Mesothelial cell of epicardium (in vitro differentiated cells): ENCODE measurements at regions not wholly inside any gene's neighbourhood (a gene's known extent, or its start where the extent isn't known, plus 50 kb on each side); places are given as distances from the start of the nearest gene placed in this dataset.

Experiments used
- DNase-seq, 2 experiments: peaks; one replicate each; pipeline ENCODE4 v3.0.0; 2021; ENCODE audit warnings: low spot score in 2 of 2; ENCODE audit not compliant: unreplicated experiment in 2 of 2
- H3K27ac Mint-ChIP-seq: 2 replicates; pipeline ENCODE4 v1.8.0; 2021; ENCODE audit warnings: mixed read lengths
- H3K27me3 Mint-ChIP-seq: 2 replicates; pipeline ENCODE4 v1.8.0; 2021; ENCODE audit warnings: low read depth, mixed read lengths
- H3K36me3 Mint-ChIP-seq: 2 replicates; pipeline ENCODE4 v1.8.0; 2021; ENCODE audit warnings: mixed read lengths
- H3K4me1 Mint-ChIP-seq: 2 replicates; pipeline ENCODE4 v1.8.0; 2021; ENCODE audit warnings: mixed read lengths
- H3K4me3 Mint-ChIP-seq: 2 replicates; pipeline ENCODE4 v1.8.0; 2021; ENCODE audit warnings: mild to moderate bottlenecking, moderate library complexity, mixed read lengths
- H3K9me3 Mint-ChIP-seq: 2 replicates; pipeline ENCODE4 v1.8.0; 2021; ENCODE audit warnings: mixed read lengths
- CTCF ChIP-seq: fragments of 200-600 bp; sonication (generic); IDR thresholded peaks from one replicate; pipeline ENCODE4 v1.5.0; 2021; ENCODE audit warnings: antibody characterized with exemption; ENCODE audit not compliant: unreplicated experiment

- Mint-ChIP-seq H3K9me3 (peaks cover 19% of the 10 kb centered on the region), H3K36me3 (peaks cover 4% of the 10 kb centered on the region), H3K4me3 (no peak overlapping the region), H3K27me3 (no peaks in the 10 kb centered on the region), H3K4me1 (no peaks in the 10 kb centered on the region), H3K27ac (no peak overlapping the region)
- TF ChIP-seq CTCF: no peak
- no peak for DNase-seq
Measured at GRCh38 chr7:121515630-121516401, 119.7 kb upstream of the FAM3C start.

GRCh38 chr7:121515229-121515628 lies 119.1 kb upstream of the FAM3C start:
- Mint-ChIP-seq H3K36me3 (peaks cover 10% of the 10 kb centered on the region), H3K27ac (no peak overlapping the region), H3K9me3 (peaks cover 24% of the 10 kb centered on the region), H3K4me1 (no peaks in the 10 kb centered on the region), H3K4me3 (no peak overlapping the region), H3K27me3 (no peaks in the 10 kb centered on the region)
- no peak for TF ChIP-seq CTCF
- DNase-seq: no peak

- H3K9me3 Mint-ChIP-seq: peaks cover 46% of the 10 kb centered on the region
- H3K4me3 Mint-ChIP-seq: no peak overlapping the region
- DNase-seq: no peak
- H3K27ac Mint-ChIP-seq: no peak overlapping the region
- TF ChIP-seq CTCF: no peak
- no peaks in the 10 kb centered on the region for H3K27me3 Mint-ChIP-seq
- peaks cover 15% of the 10 kb centered on the region for H3K36me3 Mint-ChIP-seq
- H3K4me1 Mint-ChIP-seq: no peaks in the 10 kb centered on the region
Measured at GRCh38 chr7:121513105-121513504, 117.0 kb upstream of the FAM3C start.

- Mint-ChIP-seq H3K4me1 (no peaks in the 10 kb centered on the region), H3K27ac (no peak overlapping the region), H3K4me3 (no peak overlapping the region), H3K9me3 (peaks cover 57% of the 10 kb centered on the region), H3K36me3 (peaks cover 24% of the 10 kb centered on the region), H3K27me3 (no peaks in the 10 kb centered on the region)
- TF ChIP-seq CTCF: no peak
- no peak for DNase-seq
Measured at GRCh38 chr7:121510858-121511482, 114.9 kb upstream of the FAM3C start.

GRCh38 chr7:121510302-121510701 lies 114.2 kb upstream of the FAM3C start:
- Mint-ChIP-seq H3K36me3 (peaks cover 30% of the 10 kb centered on the region), H3K27ac (no peak overlapping the region), H3K27me3 (no peaks in the 10 kb centered on the region), H3K4me1 (no peaks in the 10 kb centered on the region), H3K9me3 (peaks cover 64% of the 10 kb centered on the region), H3K4me3 (no peak overlapping the region)
- TF ChIP-seq CTCF: no peak
- DNase-seq: no peak
